Ovary (tissue), 7 donors: ENCODE measurements at regions not wholly inside any gene's neighbourhood (a gene's known extent, or its start where the extent isn't known, plus 50 kb on each side); places are given as distances from the start of the nearest gene placed in this dataset.
A peak's percentile ranks its signal among the peaks of the same experiment; 100 is the strongest.
"Not testable (repeated sequence)": the region's sequence is repeated elsewhere in the genome, so short reads cannot be mapped to it uniquely, and the experiment has no call there.

Experiments
- DNase-seq, 5 donors: peaks; one replicate each; pipeline ENCODE4 v3.0.0-alpha.2; 2019 to 2020
- H3K27ac ChIP-seq, 2 donors: fragments of 200-600 bp; one replicate each; pipeline versions ENCODE4 v1.5.1 to v1.8.0; 2019 to 2022
- H3K27me3 ChIP-seq: fragments of 200-600 bp; one replicate; pipeline ENCODE4 v1.8.0; 2022
- H3K36me3 ChIP-seq: fragments of 200-600 bp; sonication (generic); one replicate; pipeline ENCODE4 v1.5.1; 2019
- H3K4me1 ChIP-seq: one replicate; pipeline ENCODE4 v1.8.1; 2013; ENCODE audit warnings: mild to moderate bottlenecking, moderate library complexity; ENCODE audit not compliant: insufficient read depth
- H3K4me3 ChIP-seq: fragments of 200-600 bp; sonication (generic); one replicate; pipeline ENCODE4 v1.5.1; 2017
- H3K9me3 ChIP-seq, 2 donors: fragments of 200-600 bp in 1 of 2; sonication (generic) in 1 of 2; one replicate each; pipeline versions ENCODE4 v1.5.1 to v1.8.1; 2013 to 2019; ENCODE audit warnings: mild to moderate bottlenecking in 1 of 2, moderate library complexity in 1 of 2
- EP300 ChIP-seq: sonication (generic); formaldehyde crosslinking; IDR thresholded peaks from one replicate; pipeline ENCODE4 v1.6.1; 2017; ENCODE audit warnings: antibody characterized with exemption
- POLR2A ChIP-seq: fragments of 450-650 bp; IDR thresholded peaks from one replicate; pipeline ENCODE4 v1.6.1; 2017; ENCODE audit warnings: antibody characterized with exemption, mild to moderate bottlenecking, moderate library complexity
- WGBS, 3 donors: extraction: QIAGEN DNeasy Blood & Tissue Kit in 1 of 3; methylation state at CpG; one replicate each; pipeline versions ENCODE4 v1.1.5 to v1.1.7; 2013 to 2017; 5-methylcytosine and 5-hydroxymethylcytosine counted together
- intact Hi-C, 4 donors: fragments of 100-400 bp; cut with DNase I; formaldehyde crosslinking; loops; one replicate each; pipeline versions ENCODE4 v1.11.0 to v1.15.1; 2022 to 2023
- TF ChIP-seq, protein P1 (sequence below), 3 donors: fragments of 450-650 bp in 2 of 3; fragments of 200-600 bp in 1 of 3; IDR thresholded peaks; one replicate each; pipeline versions ENCODE4 v1.5.1 to v1.8.0; 2016 to 2022; ENCODE audit warnings: antibody characterized with exemption in 3 of 3, mild to moderate bottlenecking in 1 of 3
- donor health status: DM: no; HTN: no; CAD: no; lungs with moderate emphysema.
- donor health status: DM: no; HTN: no; CAD: no.
- donor health status: Bipolar disorder and iron deficiency.
- donor health status: DM: no; HTN: no; CAD: no.
- donor health status: DM: yes; HTN: yes; CAD: no.

GRCh38 chr2:111671426-111672150 is 212.4 kb downstream of the ANAPC1 start:
- TF ChIP-seq POLR2A (no peak), EP300 (no peak)
- TF ChIP-seq, protein P1, sequence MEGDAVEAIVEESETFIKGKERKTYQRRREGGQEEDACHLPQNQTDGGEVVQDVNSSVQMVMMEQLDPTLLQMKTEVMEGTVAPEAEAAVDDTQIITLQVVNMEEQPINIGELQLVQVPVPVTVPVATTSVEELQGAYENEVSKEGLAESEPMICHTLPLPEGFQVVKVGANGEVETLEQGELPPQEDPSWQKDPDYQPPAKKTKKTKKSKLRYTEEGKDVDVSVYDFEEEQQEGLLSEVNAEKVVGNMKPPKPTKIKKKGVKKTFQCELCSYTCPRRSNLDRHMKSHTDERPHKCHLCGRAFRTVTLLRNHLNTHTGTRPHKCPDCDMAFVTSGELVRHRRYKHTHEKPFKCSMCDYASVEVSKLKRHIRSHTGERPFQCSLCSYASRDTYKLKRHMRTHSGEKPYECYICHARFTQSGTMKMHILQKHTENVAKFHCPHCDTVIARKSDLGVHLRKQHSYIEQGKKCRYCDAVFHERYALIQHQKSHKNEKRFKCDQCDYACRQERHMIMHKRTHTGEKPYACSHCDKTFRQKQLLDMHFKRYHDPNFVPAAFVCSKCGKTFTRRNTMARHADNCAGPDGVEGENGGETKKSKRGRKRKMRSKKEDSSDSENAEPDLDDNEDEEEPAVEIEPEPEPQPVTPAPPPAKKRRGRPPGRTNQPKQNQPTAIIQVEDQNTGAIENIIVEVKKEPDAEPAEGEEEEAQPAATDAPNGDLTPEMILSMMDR (IDR thresholded peaks at IDR 0.05): no peak
- H3K9me3 ChIP-seq: no peaks in the 10 kb centered on the region
- no peaks in the 10 kb centered on the region for H3K4me1 ChIP-seq
- 81 to 85% (median 83%) methylated on average over 15 of the region's 15 CpGs for WGBS, 3 donors
- no peaks in the 10 kb centered on the region for H3K36me3 ChIP-seq
- H3K27me3 ChIP-seq: no peaks in the 10 kb centered on the region
- intact Hi-C loops: no loop called here
- H3K27ac ChIP-seq: no peak overlapping the region
- no peak overlapping the region for H3K4me3 ChIP-seq
- DNase-seq: peak in 1 of 5 donors; percentile 25

GRCh38 chr2:111672641-111673040 is 211.4 kb downstream of the ANAPC1 start:
- H3K36me3 ChIP-seq, H3K4me1 ChIP-seq: not testable (repeated sequence)
- 96 to 98% (median 96%) methylated on average over 17 to 24 of the region's 27 CpGs for WGBS, 3 donors

GRCh38 chr2:111673526-111673925 is 210.5 kb downstream of the ANAPC1 start:
- Histone ChIP-seq H3K36me3 (no peaks in the 10 kb centered on the region), H3K9me3 (no peaks in the 10 kb centered on the region), H3K4me3 (no peak overlapping the region), H3K4me1 (no peaks in the 10 kb centered on the region), H3K27me3 (no peaks in the 10 kb centered on the region), H3K27ac (no peak overlapping the region)
- DNase-seq: no peak
- 54 to 66% (median 55%) methylated on average over 4 of the region's 4 CpGs for WGBS, 3 donors
- TF ChIP-seq, protein P1 (IDR thresholded peaks at IDR 0.05): no peak
- TF ChIP-seq POLR2A (no peak), EP300 (no peak)
- intact Hi-C loops: no loop called here

More at GRCh38 chr2:111672641-111673040, 211.4 kb downstream of the ANAPC1 start:
- H3K4me3 ChIP-seq, H3K27me3 ChIP-seq, H3K27ac ChIP-seq, intact Hi-C loops, DNase-seq, H3K9me3 ChIP-seq: not testable (repeated sequence)

DNA sequence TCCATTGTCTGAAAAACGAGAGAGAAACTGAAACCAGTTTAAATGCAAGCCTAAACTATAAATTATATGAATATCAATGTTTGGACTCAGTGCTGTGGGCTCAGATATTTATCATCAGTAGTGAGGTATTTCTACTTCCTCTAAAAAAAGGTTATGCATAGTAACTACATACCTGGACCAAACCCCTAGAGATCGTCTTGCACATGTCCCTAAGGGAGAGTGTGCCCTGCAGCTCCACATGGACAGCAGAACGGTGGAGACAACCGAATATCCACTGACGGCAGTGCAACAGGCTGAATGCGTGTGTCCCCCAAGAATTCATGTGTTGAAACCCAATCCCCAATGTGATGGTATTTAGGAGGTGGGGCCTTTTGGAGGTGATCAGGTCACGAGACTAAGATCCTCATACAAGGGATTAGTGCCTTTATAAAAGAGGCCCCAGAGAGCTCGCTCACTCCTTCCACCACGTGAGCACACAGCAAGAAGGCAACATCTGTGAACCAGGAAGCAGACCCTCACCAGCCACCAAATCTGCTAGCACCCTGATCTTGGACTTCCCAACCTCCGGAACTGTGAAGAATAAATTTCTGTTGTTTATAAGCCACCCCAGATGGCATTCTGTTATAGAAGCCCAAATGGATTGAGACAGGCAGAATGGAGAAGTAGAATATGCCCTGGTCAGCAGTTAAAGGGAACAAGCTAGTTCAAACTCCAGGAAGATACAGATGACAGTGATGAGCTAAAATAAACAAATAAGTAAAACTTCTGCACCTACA is 208.4 kb downstream of the ANAPC1 start:
- H3K27ac ChIP-seq: no peak overlapping the region
- 79 to 83% (median 80%) methylated on average over 10 of the region's 10 CpGs for WGBS, 3 donors
- no peak for DNase-seq

More for the DNA sequence above, 208.4 kb downstream of the ANAPC1 start:
- no peak overlapping the region for H3K4me3 ChIP-seq
- no peaks in the 10 kb centered on the region for H3K27me3 ChIP-seq
- intact Hi-C loops: no loop called here
- H3K36me3 ChIP-seq: no peaks in the 10 kb centered on the region
- H3K4me1 ChIP-seq: no peaks in the 10 kb centered on the region
- H3K9me3 ChIP-seq: no peaks in the 10 kb centered on the region
- TF ChIP-seq, protein P1 (IDR thresholded peaks at IDR 0.05): no peak
